GM19328 (cell line): ENCODE measurements at regions not wholly inside any gene's neighbourhood (a gene's known extent, or its start where the extent isn't known, plus 50 kb on each side); places are given as distances from the start of the nearest gene placed in this dataset.

Experiments
- ATAC-seq: cut with Tn5 transposase; IDR thresholded peaks from one replicate; pipeline ENCODE4 v1.9.1; 2021; ENCODE audit warnings: mild to moderate bottlenecking, moderate library complexity; ENCODE audit not compliant: unreplicated experiment

GRCh38 chr15:94535298-94536048 is 304.1 kb downstream of the MCTP2 start:
- ATAC-seq = no peak

- no peak for ATAC-seq
These were observed 305.2 kb downstream of the MCTP2 start for GRCh38 chr15:94536549-94536948.

GRCh38 chr15:94538280-94538679 is 306.9 kb downstream of the MCTP2 start:
- no peak for ATAC-seq

GRCh38 chr15:94542391-94542790 is 311.0 kb downstream of the MCTP2 start:
- no peak for ATAC-seq

DNA sequence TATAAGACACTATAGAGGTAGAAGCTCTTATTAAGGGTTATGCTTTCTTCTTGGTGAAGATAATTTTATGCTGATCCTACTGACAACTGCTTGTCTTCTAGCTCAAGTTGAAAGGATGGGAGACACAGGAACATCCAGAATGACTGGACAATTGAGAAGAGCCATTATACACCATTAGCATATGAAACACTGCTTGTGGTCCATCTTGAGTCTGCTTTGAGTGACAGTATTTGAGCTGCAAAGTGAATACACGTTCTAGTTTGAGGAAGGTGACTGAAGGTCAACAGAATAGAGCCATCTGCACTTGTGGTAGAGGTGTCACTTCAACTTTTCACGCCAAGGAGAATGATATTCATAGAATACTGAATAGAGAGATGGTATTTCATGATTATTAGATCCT is 315.4 kb downstream of the MCTP2 start:
- ATAC-seq = no peak

- ATAC-seq = no peak
These were observed 316.4 kb downstream of the MCTP2 start for GRCh38 chr15:94547711-94548110.

GRCh38 chr15:94555841-94556519 is 324.6 kb downstream of the MCTP2 start:
- no peak for ATAC-seq

- no peak for ATAC-seq
These were observed 329.8 kb downstream of the MCTP2 start for GRCh38 chr15:94561036-94561689.

DNA sequence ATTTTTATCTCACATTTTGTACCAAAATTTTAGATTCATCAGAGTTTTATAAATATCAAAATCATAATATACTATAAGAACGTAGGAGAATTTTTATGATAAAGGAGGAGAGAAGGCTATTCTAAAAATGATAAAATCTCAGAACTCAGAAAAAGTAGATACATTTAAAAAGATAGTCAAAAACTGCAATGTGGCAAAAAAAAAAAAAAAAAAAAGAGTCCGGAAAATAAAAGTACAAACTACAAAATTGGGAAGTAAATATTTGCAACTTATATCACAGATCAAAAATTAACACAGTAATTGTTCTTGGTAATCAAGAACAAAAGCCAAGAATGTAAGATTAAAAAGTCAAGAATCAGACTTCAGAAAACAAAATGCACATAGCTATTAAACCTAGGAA is 332.1 kb downstream of the MCTP2 start:
- ATAC-seq = no peak

- ATAC-seq = peak; percentile 71
These were observed 345.6 kb downstream of the MCTP2 start for GRCh38 chr15:94576889-94577533.

DNA sequence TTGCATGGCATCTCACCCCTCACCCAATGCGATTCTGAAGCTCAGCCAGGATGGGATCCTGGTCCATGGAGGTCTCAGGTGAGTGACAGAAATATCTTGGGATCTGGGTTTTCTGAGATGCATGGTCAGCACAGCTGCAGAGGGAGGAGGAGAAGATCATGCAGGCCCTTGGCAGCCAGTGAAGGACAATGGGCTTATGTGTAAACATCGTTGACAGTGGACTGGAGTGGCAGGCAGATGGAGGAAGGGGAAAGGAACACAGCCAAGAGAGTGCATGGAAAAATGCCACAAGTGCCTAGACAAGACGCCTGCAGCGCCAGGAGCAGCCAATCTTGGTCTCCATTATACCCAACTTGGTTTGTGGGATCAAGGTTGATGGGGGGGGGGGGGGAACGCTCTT is 347.9 kb downstream of the MCTP2 start:
- ATAC-seq = no peak

GRCh38 chr15:94580211-94580885 is 349.0 kb downstream of the MCTP2 start:
- no peak for ATAC-seq

DNA sequence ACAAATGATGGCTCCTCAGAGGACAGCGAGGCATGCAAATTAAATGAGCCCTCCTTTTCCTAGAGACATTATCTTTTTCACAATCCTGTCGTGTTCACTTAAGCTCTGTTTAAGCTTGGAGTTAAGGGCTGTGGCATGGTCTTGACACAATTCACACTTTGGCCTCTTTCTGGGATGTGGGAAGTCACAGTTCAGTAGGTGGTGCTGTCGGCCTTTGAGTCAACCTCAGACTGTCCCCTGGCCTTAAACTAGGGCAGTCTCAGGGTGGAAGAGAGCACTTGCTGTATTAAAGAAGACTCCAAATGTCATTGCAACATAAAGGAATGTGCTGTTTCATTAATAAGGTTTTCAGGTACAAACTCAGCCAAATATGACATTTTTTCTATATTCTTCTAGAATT is 351.0 kb downstream of the MCTP2 start:
- peak; percentile 39 for ATAC-seq

- peak; percentile 73 for ATAC-seq
These were observed 353.5 kb downstream of the MCTP2 start for GRCh38 chr15:94584833-94585244.

DNA sequence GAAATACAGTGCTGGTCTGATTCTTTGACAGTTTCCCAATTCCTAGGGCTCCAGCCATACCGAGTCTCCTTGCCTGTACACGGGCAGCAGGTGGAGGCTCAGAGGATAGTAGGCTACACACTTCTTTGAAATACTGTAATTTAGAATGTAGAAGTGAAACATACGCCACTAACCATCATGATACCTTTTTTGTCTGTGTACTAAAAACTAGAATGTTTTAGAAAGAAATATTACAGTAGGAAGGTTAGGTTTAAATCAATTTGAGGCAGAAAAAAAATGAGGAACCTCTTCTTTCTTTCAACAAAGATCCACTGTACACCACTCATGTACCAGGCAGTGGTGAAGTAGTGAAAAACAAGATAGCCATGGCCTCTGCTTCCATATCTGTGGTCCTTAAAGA is 354.7 kb downstream of the MCTP2 start:
- peak; percentile 61 for ATAC-seq

- ATAC-seq = no peak
These were observed 355.8 kb downstream of the MCTP2 start for GRCh38 chr15:94587113-94587512.

DNA sequence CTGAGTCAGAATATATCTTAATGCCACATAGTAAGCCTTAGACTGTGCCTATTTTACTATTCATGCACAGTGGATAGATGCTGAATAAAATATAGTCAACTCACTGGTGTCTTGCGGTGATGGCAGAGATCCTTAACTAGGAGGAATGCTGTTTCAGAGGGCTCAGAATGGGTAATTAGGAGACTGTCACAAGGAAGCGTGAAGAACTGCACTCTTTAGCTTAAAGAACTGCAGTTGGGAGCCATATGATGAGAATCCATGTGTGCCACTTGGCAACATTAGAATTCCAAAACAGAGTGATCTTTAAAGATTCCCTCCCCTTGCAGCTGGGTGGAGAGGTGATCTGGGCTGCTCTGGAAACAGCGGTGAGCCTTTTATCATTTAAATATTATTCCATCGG is 357.6 kb downstream of the MCTP2 start:
- no peak for ATAC-seq

DNA sequence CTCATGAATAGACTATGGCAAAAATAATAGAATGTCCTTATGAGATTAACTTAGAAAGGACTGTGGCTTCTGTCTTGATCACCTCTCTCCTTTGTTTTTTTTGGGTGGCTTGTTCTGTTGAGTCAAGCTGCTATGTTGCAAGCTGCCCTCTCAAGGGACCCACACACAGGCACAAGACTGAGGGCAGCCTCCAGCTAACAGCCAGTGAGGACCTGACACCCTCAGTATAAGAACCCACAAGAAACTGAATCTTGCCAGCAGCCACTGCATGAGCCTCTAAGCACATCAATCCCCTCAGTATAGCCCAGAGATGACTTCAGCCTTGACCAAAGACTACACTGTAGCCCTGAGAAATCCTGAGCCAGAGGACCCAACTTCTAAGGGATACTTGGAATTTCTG is 361.1 kb downstream of the MCTP2 start:
- ATAC-seq = no peak

DNA sequence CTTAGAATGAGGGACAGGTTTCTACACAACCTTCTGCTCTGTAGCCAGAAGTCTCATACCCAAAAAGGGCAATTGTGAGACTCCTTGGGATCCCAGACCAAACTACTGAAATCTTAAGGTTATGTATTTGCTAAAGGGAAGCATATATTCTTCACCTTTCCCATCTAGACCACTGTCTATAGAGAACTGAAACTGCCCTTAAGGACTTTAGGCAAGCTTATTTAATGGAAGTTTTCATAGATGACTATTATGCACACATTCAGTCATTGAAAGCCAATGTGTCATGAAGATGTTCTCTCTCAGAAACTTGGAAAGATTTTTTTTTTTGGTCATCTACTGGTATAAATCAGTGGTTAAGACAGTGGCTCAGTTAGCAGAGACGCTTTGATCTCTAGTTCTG is 365.3 kb downstream of the MCTP2 start:
- no peak for ATAC-seq

GRCh38 chr15:94600505-94600904 is 369.1 kb downstream of the MCTP2 start:
- ATAC-seq = no peak
